Stimulated activated CD4-positive, alpha-beta T cell treated with anti-CD3 and anti-CD28 coated beads, Interleukin-2, amount 100 ng/mL, for 48 hours (primary cell): ENCODE measurements at regions not wholly inside any gene's neighbourhood (a gene's known extent, or its start where the extent isn't known, plus 50 kb on each side); places are given as distances from the start of the nearest gene placed in this dataset.

ENCODE experiments used
- DNase-seq, 2 donors: peaks; one replicate each; pipeline ENCODE4 v3.0.0-alpha.2; 2020

DNA sequence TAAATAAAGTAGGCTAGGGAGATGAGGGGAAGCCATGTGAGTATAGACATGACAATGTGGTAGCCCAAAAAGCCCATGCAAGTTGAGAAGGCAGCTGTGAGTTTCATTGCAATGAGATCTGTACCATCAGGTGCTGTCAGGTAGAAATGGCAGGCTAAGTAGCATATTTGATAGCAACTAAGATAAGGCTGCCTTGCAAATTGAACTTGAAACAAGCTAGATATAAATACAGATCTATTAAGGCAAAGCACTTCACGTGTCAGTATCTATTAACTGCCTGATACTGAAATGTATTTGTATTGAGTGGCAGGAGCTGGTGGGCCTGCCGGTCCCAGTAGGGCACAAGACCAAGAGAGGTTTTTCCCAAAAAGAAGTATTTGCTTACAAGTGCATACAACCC lies 419.9 kb downstream of the TDRD15 start:
- no peak for DNase-seq

DNA sequence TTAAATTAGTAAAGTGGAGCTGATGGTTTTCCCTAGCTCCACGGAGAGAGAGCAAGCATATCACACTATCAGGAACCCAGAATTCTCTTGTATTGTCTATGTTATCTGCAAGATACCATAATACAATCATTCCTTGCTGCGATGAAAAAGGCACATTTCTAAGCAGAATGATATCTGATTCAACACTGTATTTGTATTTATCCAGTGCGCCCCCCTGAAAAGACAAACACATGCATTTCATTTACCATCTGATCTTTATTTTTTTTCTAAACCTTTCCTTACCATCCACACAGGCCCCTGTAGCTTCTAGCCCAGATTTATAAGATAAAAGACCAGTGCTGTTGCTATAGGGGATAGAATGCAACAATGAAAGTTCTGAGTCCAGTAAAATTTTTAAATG lies 420.6 kb downstream of the TDRD15 start:
- no peak for DNase-seq

DNA sequence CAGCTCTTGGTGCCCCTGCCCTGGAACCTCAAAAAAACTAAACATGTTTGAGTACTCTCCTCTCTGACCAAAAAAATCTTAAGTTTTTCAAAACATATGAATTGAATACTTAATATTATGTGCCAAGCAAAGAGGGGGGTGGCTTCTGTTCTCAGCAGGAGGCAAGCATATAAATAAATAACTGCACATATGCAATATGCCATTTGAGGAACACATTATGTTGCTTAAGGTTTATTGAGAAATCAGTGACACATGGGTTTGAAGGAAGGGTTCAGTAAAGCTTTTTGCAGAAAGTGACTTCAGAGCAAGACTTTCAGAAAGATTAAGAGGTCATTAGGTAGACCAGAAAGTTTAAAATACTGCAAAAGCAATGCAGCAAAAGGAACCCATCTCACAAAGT lies 429.2 kb downstream of the TDRD15 start:
- DNase-seq = no peak

DNA sequence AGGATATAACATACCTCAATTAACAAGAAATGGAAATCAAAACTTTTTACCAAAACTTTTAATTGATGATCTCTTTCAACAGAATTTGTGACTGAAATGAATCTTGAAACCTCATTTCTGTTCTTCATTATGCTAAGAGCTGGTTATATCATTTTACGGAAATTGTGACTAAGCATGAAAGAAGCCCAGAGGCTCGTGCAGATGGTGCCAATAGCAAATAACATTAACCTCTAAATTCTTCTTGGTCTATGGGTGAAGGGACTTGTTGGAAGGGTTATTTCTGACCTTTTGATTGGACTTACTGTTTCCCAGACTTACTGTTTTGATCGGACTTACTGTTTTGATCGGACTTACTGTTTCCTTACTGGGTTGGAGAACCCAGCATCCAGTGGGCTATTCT lies 435.6 kb downstream of the TDRD15 start:
- DNase-seq = no peak

DNA sequence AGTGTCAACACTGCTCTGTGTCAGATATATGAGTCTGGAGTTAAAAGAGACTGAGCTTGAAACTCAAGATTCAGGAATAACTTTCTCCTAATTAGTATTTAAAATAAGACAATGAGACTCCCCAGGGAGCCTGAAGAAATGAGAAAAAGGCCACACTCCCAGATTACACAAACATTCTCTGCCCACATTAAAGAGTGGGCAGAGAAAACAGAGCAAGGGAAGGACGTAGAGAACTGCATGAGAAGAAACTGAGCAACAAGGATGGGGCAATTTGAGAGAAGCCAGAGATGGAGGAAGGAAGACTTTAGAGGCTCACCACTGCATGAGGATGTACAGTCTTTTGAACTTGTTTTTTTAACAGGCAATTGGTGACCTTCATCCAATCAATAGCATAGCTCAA lies 438.2 kb downstream of the TDRD15 start:
- DNase-seq = no peak

DNA sequence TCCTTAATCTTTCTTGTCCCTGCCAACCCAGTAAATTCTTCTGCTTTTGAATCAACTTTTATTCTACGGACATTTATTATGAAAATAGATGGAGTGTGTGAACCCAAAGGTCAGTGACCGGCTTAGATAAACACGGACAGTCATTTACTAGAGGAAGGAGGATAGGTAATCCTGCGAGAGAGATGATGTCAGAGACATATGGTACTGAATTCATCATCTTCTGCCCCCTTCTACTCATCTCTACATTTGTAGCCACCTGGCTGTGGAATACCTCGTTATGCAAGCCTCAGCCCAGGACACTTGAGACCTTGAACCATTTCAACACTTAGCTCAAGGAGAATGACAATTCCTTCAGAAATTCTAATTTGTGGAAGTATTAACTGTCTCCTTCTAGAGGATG lies 443.6 kb downstream of the TDRD15 start:
- DNase-seq = no peak

DNA sequence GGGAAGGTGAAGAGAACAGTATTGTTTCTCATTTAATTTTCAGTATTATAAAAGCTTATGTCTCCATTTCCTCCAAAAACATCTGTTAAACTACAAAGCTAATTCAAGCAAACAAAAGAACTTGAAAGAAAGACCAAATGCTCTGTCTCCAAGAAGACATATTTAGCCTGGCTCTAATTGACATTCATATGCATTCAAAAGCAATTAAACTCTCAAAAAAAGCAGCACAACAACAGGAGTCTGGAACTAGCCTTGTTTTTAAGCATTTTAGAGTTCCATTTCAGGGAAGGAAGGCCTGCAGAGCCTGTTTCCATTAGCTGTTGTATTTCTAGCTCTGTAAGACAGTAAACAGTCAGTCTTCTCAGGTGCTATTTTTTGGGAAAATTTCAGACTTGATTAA lies 447.9 kb downstream of the TDRD15 start:
- no peak for DNase-seq

DNA sequence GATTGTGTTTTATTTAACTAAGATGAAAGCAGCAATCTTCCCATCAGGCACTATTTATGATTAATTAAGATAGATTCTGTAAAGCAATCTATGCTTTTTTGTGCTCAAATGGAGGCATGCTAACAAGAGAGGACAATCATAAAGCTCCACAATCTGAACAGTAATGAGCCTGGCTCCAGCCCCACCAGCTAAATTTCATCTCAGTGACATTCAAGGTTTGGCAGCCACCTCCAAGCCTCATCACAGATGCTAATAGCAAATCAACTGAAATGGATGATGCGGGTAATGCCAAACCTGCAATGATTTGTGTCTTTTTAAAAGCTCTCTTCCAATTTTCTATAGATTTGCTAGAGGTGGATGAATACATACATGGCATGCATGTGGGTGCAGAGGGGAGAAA lies 456.6 kb downstream of the TDRD15 start:
- DNase-seq = no peak

DNA sequence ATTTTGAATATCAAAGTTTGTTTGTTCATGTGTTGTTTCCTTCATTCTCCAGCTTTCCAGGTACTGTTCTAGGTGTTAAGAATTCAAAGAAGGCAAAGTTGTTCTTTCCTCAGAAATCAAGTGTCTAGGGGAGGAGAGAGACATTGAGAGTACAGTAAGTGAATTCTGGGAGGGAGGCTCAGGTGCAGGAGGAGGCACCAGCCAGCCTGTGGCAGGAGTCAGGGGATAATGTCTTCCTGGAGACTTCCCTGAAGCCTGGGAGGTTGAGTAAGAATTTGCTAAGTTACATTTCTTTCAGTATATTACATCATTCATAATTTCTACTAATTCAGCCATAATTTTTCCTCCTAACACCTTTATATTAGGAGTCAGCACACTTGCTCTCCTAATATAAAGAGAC lies 462.1 kb downstream of the TDRD15 start:
- no peak for DNase-seq

DNA sequence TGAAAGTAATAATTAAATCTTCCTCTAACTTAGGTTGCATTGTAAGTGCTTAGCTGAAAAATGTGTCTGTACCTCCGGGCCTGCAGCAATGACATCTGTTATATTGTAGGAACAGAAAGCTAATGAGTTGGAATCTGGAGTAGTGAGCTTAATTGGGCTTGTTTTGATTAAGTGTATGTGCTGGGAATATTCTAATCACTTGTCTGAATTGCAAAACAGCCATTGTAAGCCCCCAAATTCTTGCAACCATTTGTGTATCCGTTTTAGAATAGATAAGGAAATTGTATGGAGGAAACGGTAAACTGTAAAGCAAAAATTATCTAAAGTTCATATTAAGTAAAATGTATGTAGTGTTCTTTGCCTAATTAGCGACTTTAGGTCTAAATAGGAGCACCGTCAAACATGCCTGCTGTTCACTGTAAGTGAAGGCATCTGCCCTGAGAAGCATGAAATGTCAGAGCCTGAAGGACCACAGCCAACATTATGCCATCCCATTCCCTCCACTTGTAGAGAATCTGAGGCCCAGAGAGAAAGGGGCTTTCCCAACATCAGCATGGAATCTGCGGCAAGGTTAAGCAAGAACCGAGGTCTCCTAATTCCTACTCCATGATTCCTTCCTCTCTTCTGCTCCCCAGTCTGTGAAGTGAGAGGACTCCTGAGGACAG lies 466.4 kb downstream of the TDRD15 start:
- no peak for DNase-seq

DNA sequence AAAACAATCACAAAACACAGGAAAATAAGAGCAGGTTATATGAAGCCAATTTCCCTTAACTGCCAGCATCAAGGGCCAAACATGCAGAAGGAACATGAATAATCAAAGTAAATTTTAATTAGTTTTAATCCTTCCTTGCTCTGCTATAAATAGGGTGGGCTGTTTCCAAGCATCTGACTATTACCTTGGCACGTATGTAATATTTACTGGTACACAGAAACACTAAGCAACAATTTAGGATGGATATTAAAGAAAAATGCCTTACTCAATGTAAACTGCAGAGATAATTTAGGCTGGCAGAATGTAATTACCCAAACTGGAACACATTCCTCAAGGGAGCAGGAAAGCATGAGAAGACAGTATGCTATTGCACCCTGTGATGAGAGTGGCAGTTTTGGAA lies 468.2 kb downstream of the TDRD15 start:
- no peak for DNase-seq

DNA sequence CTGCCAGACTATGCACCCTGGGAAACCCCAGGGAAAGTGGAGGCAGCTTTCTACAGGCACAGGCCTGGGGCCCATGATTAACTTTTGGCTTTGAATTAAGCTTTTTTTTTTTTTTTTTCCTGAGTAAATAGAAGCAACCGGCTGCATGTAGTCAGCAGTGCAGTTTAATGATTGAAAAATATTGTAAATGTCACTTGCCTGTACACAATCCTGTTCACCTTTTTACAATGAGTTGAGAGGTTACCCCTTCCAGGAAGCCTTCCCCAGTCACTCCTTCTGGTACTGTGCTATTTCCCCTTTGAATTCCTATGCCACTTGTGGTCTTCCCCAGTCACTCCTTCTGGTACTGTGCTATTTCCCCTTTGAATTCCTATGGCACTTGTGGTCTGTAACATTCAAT lies 475.6 kb downstream of the TDRD15 start:
- no peak for DNase-seq

DNA sequence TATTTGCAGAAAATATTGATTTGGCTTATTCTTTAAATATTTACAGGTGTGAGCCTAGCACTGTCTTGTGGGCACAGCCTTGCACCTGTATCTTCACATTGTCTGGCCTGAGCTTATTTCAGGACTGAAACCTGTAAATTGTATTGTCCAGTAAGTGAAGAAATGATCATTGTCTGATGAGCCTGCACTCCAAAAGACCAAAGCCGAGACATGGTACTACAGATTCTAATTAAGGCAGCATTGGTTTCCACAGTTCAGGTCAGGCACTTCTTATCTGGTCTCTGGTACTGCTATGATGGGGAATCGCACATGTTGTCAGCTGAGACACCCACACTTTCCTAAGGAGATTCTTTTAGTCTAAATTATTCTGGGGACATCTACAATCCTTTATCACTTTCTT lies 479.0 kb downstream of the TDRD15 start:
- no peak for DNase-seq

DNA sequence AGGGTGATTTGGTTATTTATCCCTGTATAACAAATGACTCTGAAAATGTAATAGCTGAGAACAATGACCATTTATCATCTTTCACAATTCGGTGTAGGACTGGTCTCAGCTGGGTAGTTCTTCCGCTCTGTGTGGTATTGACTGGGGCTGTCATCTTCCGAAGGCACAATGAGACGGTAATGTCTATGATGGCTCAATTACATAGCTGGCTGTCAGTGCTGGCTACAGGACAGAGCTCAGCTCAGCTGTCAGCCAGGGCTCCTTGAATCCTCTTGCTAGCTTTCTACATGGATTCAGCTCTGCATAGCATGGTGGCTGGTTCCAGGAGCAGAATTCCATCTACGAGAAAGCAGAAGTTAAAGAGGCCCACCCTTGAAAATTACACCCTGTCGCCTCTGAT lies 483.8 kb downstream of the TDRD15 start:
- DNase-seq = no peak

DNA sequence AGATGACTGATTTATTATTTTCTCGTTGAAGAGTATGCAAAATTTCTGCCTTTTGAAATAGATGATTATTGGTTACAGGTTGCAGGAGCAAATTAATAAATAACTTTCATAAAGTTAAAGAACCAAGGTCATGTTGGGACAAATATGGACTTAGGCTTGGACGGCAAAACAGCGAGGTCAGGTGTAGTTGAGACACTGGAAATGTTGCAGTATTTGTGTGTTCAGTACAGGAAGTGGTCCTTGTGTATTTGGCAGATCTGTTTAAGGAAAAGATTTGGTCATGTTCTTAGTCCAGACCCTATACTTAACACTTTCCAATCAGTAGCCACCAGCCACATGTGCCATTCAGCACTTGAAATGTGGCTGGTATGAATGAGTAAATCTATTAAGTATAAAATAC lies 486.5 kb downstream of the TDRD15 start:
- no peak for DNase-seq

DNA sequence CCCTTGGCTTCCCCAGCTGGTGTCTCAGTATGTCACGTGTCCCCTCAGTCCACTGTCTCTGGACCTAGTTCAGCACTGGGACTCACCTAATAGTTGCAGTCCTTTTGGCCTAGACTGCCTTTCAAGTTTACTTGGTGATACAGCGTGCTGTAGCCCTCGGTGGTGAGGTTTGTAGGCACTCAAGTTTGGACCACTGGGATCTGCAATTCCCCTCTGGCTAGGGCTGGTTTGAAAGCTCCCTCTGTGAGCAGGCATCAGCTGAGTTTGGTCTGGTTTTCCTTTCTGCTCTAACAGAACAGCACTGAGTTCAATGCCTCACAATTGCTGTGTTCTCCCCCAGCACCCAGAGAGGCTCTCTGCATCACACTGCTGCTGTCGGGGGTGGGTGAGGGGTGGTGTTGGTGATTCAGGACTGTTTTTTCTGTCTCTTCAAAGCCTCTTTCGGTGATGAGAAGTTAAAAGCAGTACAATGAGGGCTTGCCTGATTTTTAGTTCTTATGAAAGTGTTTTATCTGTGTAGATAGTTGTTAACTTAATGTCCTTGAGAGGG lies 494.2 kb downstream of the TDRD15 start:
- DNase-seq = no peak

DNA sequence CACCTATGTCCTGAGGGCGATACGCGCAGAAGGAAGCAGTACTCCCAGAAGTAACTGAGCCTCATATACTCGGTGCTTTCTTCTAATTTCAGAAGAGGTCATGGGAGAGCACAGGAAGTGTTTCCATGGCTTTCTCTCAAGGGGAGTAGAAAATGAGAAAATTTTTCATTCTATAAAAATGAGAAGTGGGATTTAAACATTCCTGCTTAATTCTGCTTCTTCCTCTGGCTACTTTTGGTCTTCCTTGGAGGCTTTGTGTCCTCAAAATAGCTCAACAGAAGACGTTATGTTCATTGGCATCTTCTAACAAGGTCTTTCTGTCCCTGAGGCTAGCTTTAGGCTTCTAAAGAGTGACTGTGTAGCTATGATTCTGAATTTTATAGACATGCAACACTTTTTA lies 497.0 kb downstream of the TDRD15 start:
- DNase-seq = no peak

DNA sequence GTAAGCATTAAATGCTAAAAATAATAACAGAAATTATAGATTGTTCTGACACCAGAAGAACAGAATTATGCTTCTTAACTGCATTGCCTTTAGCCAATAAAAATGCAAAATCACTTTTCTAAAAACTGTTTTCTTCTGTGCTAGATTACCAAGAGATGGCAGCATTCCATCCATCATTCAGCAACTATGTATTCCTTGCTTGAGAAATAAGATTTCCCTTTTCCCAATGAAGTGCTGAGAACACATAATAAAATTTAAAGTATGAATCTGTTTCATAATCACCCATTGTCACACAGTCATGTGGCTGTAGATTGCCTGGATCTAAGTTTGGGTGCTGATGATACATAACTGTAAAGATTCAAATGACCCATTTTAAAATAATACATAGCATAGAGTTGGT lies 504.2 kb downstream of the TDRD15 start:
- DNase-seq = no peak

DNA sequence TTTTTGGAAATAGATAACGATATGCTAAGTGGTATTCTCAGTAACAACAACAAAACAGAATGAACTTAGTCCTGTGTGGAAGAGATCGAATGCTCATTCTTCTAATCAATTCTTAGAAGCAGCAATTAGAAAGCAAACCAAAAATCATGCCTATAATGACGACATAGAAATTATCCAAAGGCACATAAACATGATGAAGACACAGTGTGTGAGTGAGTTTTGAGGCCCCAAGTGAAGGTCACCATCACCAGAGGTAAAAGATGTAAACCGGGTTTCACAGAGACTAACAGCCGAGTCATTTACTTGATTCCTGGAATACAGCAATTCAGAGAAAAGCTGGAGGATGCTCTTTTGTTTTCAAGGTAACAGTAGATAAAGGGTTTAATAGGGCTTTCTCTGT lies 509.2 kb downstream of the TDRD15 start:
- no peak for DNase-seq

DNA sequence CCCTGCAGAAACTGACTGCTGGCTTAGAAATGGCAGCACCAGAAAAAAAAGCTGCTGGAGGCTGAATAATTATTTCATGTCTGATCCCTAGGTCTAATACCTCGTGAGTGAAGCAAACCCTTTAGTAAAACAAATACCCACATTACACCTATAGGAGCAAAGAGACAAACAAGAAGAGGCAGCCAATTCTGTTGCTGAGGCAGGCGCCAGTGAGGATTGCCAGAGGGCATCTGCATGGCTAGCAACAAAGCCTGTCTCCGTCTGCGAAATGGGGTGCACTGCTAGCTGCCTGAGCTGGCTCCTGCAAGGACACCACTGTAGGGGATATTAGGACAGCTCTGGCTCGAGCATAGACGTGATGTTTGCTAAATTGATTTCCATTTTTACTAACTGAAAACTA lies 509.7 kb downstream of the TDRD15 start:
- DNase-seq = no peak

DNA sequence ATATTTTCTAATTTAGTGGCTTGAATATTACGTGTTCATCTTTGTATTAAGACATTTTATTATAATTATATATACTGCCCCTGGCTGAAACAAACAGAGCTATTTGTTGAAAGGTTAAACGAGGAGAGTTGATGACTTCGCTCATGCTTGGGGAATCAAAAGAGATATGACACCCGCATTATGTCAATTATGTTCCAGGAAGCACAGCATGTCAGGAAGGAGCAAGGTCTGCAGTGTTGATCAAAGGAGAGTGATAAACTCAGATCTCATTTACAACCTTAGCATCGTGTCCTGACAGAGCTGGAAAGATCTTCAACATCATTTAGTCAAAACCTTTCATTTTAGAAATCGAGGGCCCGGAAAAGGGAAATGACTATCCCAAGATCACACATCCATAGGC lies 510.1 kb downstream of the TDRD15 start:
- no peak for DNase-seq

DNA sequence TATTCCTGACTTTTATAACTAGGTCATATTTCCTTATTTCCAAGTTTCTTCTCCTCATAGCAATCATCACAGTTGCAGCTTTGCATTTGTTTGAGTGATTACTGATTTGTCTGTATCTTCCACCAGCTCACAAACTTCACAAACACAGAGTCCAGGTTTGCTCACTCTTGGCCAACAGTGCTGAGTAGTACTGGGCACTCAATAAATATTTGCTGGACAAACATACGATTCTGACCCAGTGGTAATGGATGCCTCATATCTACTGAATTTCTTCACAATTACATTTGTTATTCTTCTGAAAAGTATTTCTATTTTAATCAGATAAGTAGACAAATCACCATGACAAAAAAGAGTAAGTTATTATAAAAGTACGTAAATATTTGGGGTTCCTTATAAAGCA lies 516.3 kb downstream of the TDRD15 start:
- DNase-seq = no peak

DNA sequence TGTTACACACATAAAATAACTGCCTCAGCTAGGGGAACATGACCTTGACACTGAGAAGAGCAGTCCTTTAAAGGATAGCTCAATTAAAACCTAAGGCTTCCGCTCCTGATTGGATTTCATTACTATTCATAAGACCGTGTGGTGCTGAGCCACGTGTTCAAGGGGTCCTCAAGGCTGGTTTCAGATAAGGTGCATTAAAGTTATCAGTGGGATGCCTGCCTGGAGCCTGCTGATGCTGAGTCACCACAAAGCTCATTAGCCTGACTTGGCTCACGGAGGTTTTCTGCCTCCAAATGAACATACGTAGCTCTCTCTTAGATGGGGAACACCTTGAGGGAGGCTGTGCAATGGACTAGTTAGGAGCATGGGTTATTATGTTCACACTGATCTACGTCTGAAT lies 518.9 kb downstream of the TDRD15 start:
- no peak for DNase-seq

DNA sequence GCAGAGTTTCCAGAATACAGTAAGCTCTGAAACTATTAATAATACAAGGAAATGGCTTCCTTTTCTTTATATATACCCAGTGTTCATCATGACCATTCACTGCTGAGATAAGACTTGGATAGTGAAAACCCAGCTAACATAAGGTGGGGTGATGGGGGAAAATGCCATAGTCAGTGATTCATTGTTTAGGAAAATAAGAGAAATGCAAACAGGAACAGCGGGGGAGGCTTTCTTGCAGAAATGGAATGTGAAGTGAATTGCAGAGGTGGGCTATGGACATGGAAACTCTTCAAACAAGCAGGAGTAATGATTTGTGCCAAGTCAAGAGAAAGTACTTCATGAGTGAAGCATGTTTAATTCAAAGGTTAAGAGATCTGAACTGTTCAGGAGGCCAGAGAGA lies 519.4 kb downstream of the TDRD15 start:
- DNase-seq = no peak

DNA sequence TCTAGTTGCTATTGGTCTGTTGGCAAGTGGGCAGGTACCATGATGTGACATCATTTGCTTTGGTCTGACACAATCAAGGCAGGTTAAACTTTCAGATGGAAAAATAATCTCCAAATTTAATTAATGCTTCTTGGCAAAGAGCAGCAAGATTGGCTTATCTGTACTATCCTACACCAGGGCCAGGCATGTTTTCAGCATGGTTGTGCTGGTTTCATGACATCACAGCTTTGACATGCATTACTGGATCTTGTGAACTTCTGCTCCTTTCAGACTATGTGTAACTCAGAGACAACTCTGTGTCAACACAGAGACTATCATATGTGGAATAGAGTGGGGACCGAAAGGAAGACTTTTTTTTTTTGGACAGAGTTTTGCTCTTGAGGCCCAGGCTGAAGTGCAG lies 520.5 kb downstream of the TDRD15 start:
- no peak for DNase-seq

DNA sequence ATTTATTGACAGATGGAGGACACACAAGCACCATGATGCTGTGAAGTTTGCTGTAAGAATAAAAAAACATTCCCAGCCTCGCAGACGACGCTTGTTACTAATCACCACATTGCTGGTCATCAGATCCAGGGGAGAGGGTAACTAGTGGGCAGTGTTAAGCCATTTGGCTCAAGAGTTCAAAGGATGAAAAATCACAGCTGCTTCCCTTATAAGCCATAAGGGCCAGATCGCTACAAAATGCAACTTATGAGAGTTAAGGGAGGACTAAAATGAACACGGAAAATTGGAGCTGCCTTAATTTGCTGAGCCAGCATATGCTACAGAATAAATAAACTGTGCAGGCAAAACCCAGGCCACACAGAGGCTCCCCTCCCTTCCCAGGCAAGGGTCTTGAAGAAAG lies 522.6 kb downstream of the TDRD15 start:
- no peak for DNase-seq
